ENCODE measurements at regions not wholly inside any gene's neighbourhood (a gene's known extent, or its start where the extent isn't known, plus 50 kb on each side); places are given as distances from the start of the nearest gene placed in this dataset.

DNA sequence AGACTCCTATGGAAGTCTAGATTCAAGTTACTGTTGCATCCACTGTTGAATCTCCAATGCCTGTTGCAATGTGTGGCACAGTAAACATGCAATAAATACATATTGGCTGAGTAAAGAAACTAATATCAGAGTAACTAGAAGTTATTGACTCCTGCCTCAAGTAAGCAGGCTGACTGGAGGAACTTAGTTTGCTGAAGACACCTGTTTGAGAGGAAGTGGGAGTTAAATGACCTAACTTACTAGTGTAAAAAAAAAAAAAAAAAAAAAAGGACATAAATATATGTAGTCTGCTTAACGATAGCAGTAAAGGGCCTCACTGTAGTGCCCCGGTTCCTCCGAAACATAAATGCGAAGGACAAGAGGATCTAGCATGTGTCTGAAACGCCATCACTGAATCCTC lies 249.8 kb upstream of the PRDM1 start:
- no peak for DNase-seq (ENCODE audit: low spot score)
- Histone ChIP-seq H3K27ac (no peak overlapping the region), H3K4me3 (no peak overlapping the region), H3K4me1 (no peaks in the 10 kb centered on the region), H3K27me3 (no peaks in the 10 kb centered on the region), H3K36me3 (no peaks in the 10 kb centered on the region), H3K9me3 (no peaks in the 10 kb centered on the region)
- TF ChIP-seq, protein P1, sequence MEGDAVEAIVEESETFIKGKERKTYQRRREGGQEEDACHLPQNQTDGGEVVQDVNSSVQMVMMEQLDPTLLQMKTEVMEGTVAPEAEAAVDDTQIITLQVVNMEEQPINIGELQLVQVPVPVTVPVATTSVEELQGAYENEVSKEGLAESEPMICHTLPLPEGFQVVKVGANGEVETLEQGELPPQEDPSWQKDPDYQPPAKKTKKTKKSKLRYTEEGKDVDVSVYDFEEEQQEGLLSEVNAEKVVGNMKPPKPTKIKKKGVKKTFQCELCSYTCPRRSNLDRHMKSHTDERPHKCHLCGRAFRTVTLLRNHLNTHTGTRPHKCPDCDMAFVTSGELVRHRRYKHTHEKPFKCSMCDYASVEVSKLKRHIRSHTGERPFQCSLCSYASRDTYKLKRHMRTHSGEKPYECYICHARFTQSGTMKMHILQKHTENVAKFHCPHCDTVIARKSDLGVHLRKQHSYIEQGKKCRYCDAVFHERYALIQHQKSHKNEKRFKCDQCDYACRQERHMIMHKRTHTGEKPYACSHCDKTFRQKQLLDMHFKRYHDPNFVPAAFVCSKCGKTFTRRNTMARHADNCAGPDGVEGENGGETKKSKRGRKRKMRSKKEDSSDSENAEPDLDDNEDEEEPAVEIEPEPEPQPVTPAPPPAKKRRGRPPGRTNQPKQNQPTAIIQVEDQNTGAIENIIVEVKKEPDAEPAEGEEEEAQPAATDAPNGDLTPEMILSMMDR (IDR thresholded peaks at IDR 0.05) = no peak

DNA sequence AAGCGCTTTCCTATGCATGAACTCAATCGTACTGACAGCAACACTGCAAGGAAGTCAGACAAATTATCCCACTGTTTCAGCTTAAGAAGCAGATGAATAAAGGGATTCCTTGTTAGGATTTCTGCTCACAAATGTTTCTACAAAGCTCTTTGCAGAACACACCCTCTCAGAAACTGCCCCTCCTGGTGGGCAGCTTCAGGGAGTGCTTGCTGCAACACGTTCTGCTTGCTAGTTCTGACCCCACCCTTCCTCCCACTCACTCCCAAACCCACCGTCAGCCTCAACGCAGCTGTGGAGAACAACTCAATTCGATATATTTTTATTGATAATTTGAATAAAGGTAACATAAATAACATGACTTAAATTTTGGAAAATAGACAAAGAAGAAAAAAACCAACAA lies 250.8 kb upstream of the PRDM1 start:
- Histone ChIP-seq H3K36me3 (no peaks in the 10 kb centered on the region), H3K9me3 (no peaks in the 10 kb centered on the region), H3K4me3 (no peak overlapping the region), H3K4me1 (no peaks in the 10 kb centered on the region), H3K27me3 (no peaks in the 10 kb centered on the region), H3K27ac (no peak overlapping the region)
- TF ChIP-seq, protein P1 (IDR thresholded peaks at IDR 0.05) = peak in 1 of 2 donors; percentile 44
- DNase-seq (ENCODE audit: low spot score) = no peak

DNA sequence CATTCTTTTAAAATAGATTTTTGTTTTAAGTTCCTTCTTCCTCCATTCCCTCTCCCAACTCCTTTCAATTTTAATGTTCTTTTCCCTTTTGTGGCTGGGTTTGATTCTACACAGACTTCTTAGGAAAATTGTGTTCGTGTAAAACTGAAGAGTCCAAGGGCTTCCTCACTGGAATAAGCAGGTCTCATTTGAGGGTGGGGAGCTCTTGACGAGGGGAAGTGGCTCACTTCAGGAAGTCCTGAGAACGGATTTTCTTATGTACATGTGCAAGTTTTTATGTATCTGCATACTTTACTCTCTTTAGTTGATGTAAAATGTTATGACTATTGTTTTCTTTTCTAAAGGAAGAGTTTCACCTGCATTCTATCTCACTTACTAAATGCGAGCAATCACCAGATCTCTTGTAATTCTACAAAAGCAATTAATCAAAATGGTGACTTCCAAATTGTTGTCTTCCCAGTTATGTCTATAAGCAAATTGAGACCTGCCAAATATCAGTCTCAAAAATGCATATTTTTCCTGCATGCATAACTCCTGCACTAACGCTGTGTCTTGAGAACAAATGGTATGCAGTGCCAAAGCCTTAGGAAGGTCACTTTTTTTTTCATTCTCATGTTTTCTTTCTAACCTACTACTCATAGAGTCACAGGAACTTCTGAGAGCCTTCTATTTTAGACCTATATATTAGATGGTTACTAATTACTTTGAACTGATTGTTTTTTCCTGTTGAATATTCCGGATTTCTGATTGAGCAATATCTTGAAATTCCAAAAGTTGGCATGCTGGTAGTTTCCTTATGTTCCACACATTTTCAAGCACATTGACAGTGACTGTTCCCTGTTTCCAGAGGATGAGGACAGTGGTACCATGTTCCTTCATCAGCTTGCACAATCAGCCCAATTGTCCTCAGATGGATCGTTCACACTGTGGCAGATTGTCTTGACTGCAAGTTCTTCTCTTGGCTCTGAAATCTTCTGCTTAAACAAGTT lies 251.9 kb upstream of the PRDM1 start:
- TF ChIP-seq, protein P1 (IDR thresholded peaks at IDR 0.05) = no peak
- no peak for DNase-seq (ENCODE audit: low spot score)
- no peaks in the 10 kb centered on the region for H3K4me1 ChIP-seq

DNA sequence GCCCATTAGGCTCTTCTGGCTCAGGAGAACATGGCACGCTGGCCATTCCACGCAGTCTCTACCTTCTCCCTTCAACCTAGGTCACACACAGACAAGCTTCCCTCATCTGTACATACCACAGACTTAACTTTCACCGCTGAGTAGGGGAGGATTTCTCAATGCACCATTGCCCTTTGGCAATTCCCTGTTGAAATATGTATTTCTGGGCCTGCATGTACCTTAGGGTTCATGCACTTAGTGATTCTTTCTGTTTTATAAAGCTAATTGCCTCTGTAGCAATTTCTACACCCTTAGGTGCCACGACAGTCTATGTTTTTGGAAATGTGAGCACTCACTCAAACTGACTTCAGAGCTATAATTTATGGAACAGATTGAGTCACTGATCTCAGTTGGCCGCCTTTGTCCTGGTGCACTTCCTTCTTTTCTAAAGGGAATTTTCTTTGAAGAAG lies 253.8 kb upstream of the PRDM1 start:
- TF ChIP-seq, protein P1 (IDR thresholded peaks at IDR 0.05) = no peak
- Histone ChIP-seq H3K27ac (no peak overlapping the region), H3K27me3 (no peaks in the 10 kb centered on the region), H3K4me3 (no peak overlapping the region), H3K36me3 (no peaks in the 10 kb centered on the region), H3K9me3 (no peaks in the 10 kb centered on the region), H3K4me1 (no peaks in the 10 kb centered on the region)
- no peak for DNase-seq (ENCODE audit: low spot score)

More for the DNA sequence above, 251.9 kb upstream of the PRDM1 start:
- no peaks in the 10 kb centered on the region for H3K36me3 ChIP-seq
- H3K27ac ChIP-seq = no peak overlapping the region
- no peak overlapping the region for H3K4me3 ChIP-seq
- H3K27me3 ChIP-seq = no peaks in the 10 kb centered on the region
- no peaks in the 10 kb centered on the region for H3K9me3 ChIP-seq

DNA sequence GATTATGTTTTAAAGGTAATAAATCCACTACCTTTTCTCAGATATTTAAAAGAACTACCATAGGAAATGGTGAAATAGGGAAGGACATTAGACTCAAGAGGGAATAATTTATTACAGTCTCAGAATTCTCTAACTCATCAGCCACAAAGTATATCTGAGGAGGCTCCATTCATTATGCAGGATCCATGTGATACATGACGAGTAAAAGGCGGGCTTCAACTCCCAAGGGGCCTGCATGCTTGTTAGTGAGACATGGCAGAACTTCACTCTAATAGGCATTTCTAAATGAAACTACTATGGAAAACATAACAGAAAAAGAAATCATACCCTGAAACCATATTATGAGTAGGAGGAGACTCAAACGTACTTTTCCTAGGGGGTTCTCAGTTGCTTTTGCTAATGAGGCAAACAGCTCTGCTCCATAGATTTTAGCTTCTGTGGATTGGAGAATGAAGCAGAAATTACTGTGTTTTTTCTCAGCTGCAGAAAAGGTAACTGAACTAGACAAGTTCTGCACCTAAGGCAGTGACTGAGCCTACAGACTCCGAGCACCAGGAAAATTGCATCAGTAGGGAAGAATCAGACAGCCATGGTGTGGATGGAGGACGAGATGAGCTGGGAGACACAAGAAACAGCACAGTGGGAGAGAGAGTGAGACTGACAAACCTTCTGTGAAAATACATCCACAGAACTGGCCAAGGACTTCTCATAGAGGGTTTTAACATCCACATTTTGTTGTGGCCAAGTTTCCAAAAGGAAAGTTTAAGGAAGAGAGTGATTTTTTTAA lies 254.6 kb upstream of the PRDM1 start:
- TF ChIP-seq, protein P1 (IDR thresholded peaks at IDR 0.05) = no peak
- H3K27me3 ChIP-seq = no peaks in the 10 kb centered on the region
- H3K9me3 ChIP-seq = peaks cover 0 to 6% of the 10 kb centered on the region in 2 donors
- H3K4me3 ChIP-seq = no peak overlapping the region
- DNase-seq (ENCODE audit: low spot score) = no peak
- H3K36me3 ChIP-seq = no peaks in the 10 kb centered on the region
- no peak overlapping the region for H3K27ac ChIP-seq
- H3K4me1 ChIP-seq = no peaks in the 10 kb centered on the region
